ENCODE measurements at regions not wholly inside any gene's neighbourhood (a gene's known extent, or its start where the extent isn't known, plus 50 kb on each side); places are given as distances from the start of the nearest gene placed in this dataset.

DNA sequence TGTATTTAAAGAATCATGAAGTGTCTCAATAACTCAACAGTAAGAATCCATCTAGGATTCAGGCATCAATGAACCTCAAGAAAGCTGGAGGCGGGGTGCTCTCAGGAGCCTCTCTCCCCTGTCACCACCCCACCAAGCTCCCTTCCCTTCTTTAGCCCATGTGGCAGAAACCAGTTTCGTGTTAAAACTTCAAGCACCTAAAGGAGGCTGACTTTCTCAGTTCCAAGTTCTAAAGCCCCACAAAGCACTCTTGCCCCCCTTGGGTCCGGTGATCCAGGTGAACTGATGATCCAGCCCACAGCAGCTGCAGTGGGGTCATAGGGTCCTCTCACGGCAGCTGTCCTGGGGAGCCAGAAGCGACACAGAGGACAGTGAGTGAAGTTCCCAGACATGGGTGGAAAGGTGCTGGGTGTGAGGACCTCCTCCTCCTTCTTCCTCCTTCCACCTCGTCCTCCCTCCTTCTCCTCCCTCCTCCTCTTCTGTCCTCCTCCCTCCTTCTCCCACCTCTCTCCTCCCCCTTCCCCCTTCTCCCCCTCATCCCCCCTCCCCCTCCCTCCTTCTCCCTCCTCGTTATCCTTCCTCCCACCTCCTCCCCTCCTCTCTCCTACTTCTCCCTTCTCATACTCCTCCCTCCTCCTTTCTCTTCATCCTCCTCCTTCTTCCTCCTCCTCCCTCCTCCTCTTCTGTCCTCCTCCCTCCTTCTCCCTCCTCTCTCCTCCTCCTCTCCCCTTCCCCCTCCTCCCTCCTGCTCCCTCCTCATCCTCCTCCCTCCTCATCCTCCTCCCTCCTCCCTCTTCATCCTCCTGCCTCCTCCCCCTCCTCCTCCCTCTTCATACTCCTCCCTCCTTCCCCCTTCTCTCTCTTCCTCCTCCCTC, 192.4 kb upstream of the AGAP1 start:
- H4K8ac ChIP-seq (ENCODE audit: extremely low read depth, insufficient read depth, low read length): no peak overlapping the region
- H2AFZ ChIP-seq (ENCODE audit: low read length): no peak overlapping the region
- no peak overlapping the region for H2BK20ac ChIP-seq (ENCODE audit: low read length)
- H3K9me3 ChIP-seq (ENCODE audit: insufficient read depth in 2 of 2, low read depth in 1 of 2, low read length in 1 of 2): no peaks in the 10 kb centered on the region
- no peak overlapping the region for H3K18ac ChIP-seq (ENCODE audit: extremely low read depth, low read length)
- H3K23me2 ChIP-seq (ENCODE audit: low read depth, low read length): no peaks in the 10 kb centered on the region
- H2BK12ac ChIP-seq (ENCODE audit: low read depth, low read length): no peak overlapping the region
- H2BK15ac ChIP-seq (ENCODE audit: low read length): no peak overlapping the region
- DNase-seq (ENCODE audit: low read depth in 1 of 2, low spot score in 2 of 2) (no peak), FAIRE-seq (no peak)
- ChIA-PET CTCF (ENCODE audit: partially characterized antibody) (interaction anchor here (0.6 to 3.4 kb wide), 5 partner anchors 11 to 955 kb away, joined by 3 to 10 read pairs (median 3); no protein-coding TSS in a partner anchor), POLR2A (ENCODE audit: partially characterized antibody) (interaction anchor here (0.8 kb wide), 1 partner anchor 18 kb away, joined by 3 read pairs; no protein-coding TSS in a partner anchor)
- H3K9ac ChIP-seq (replicated peaks in 1 of 4; ENCODE audit: extremely low read depth in 1 of 4, low read depth in 3 of 4, low read length in 3 of 4): no peak overlapping the region
- no peak overlapping the region for H3K56ac ChIP-seq (replicated peaks; ENCODE audit: insufficient read length, low read depth, low read length)
- no peak overlapping the region for H3K4ac ChIP-seq (replicated peaks; ENCODE audit: insufficient read length, low read depth, low read length)
- WGBS, 2 experiments (ENCODE audit: extremely low coverage in 1 of 2, insufficient coverage in 1 of 2, insufficient read length in 1 of 2, insufficient replicate concordance in 2 of 2, low coverage in 1 of 2, low lambda C conversion rate in 2 of 2, missing lambda C conversion rate in 1 of 2): 75 to 82% methylated on average over 1 to 6 of the region's 7 CpGs
- H3K27me3 ChIP-seq (replicated peaks in 1 of 4; ENCODE audit: control insufficient read depth in 3 of 4, extremely low read depth in 1 of 4, insufficient read depth in 3 of 4, low read length in 3 of 4): no peaks in the 10 kb centered on the region; a peak in 2 of 7 replicates
- H3K79me2 ChIP-seq (ENCODE audit: control insufficient read depth in 1 of 2, insufficient read depth in 2 of 2, low read length in 2 of 2): no peaks in the 10 kb centered on the region
- H3K14ac ChIP-seq (ENCODE audit: insufficient read length): no peak overlapping the region
- peaks cover 0 to 2% of the 10 kb centered on the region in 2 experiments for H4K20me1 ChIP-seq (replicated peaks in 1 of 2; ENCODE audit: control insufficient read depth in 1 of 2, insufficient read depth in 2 of 2, low read length in 2 of 2)
- no peak overlapping the region for H2BK5ac ChIP-seq (ENCODE audit: low read depth, low read length)
- TF ChIP-seq TAF7 (optimal IDR thresholded peaks at IDR 0.05; ENCODE audit: borderline replicate concordance, low read depth, low read length): no peak
- TF ChIP-seq KDM4A (IDR thresholded peaks at IDR 0.05; ENCODE audit: low read depth, low read length, severe bottlenecking): no peak
- TF ChIP-seq EP300 (IDR thresholded peaks at IDR 0.05; ENCODE audit: borderline replicate concordance in 1 of 2, low read depth in 2 of 2, low read length in 2 of 2): no peak
- TF ChIP-seq GABPA (IDR thresholded peaks at IDR 0.05; ENCODE audit: borderline replicate concordance, insufficient read depth, low read length): no peak
- no peak for TF ChIP-seq JUND (IDR thresholded peaks at IDR 0.05; ENCODE audit: low read length)
- no peak for TF ChIP-seq ASH2L (IDR thresholded peaks at IDR 0.05; ENCODE audit: low read length)
- TF ChIP-seq PHF8 (conservative IDR thresholded peaks at IDR 0.05; ENCODE audit: low read depth, low read length): no peak
- TF ChIP-seq SP4 (IDR thresholded peaks at IDR 0.05; ENCODE audit: low read length): no peak
- no peak for TF ChIP-seq CBX8 (IDR thresholded peaks at IDR 0.05; ENCODE audit: borderline replicate concordance, low read depth, low read length)
- no peak for TF ChIP-seq BACH1 (IDR thresholded peaks at IDR 0.05; ENCODE audit: low read length)
- no peak for TF ChIP-seq NANOG (IDR thresholded peaks at IDR 0.05; ENCODE audit: insufficient read depth, low read depth, low read length, poor library complexity, severe bottlenecking)
- no peaks in the 10 kb centered on the region for H3K36me3 ChIP-seq (ENCODE audit: control insufficient read depth in 2 of 4, insufficient read depth in 4 of 4, low read length in 3 of 4)
- peaks cover 0 to 8% (median 0%) of the 10 kb centered on the region in 4 experiments; a peak in 2 of 7 replicates for H3K4me1 ChIP-seq (replicated peaks in 1 of 4; ENCODE audit: control insufficient read depth in 3 of 4, insufficient read depth in 4 of 4, low read length in 3 of 4)
- H4K91ac ChIP-seq (replicated peaks; ENCODE audit: insufficient read length, low read length): no peak overlapping the region
- no peak overlapping the region for H2AK5ac ChIP-seq (ENCODE audit: low read depth, low read length)
- H3K4me3 ChIP-seq (ENCODE audit: extremely low read depth in 1 of 4, insufficient read depth in 2 of 4, low read depth in 3 of 4, low read length in 4 of 4): no peak overlapping the region
- H3K23ac ChIP-seq (ENCODE audit: insufficient read length): no peak overlapping the region
- no peaks in the 10 kb centered on the region for H3K79me1 ChIP-seq (ENCODE audit: low read depth, low read length)
- no peak overlapping the region for H4K5ac ChIP-seq (ENCODE audit: insufficient read length, low read depth, low read length)
- no peak overlapping the region for H3K27ac ChIP-seq (ENCODE audit: low read depth, low read length)
- H3K4me2 ChIP-seq (ENCODE audit: insufficient read depth in 1 of 2, low read depth in 2 of 2, low read length in 2 of 2): no peak overlapping the region
- H2BK120ac ChIP-seq (replicated peaks; ENCODE audit: low read depth, low read length): no peak overlapping the region
